Small intestine (tissue), 7 donors: ENCODE measurements at regions not wholly inside any gene's neighbourhood (a gene's known extent, or its start where the extent isn't known, plus 50 kb on each side); places are given as distances from the start of the nearest gene placed in this dataset.
"Not testable (repeated sequence)": the region's sequence is repeated elsewhere in the genome, so short reads cannot be mapped to it uniquely, and the experiment has no call there.

ENCODE experiments used
- DNase-seq, 2 donors: peaks; one replicate each; pipeline versions ENCODE4 v3.0.0 to v3.0.0-alpha.2; 2013
- FAIRE-seq: peaks from 2 replicates; lab custom pipeline; 2012; peaks lifted over from hg19 to GRCh38; lab: Jason Lieb, UNC
- H3K27ac ChIP-seq, 3 donors: one replicate each; pipeline ENCODE4 v1.5.1; 2013; ENCODE audit warnings: low read length in 2 of 3, mild to moderate bottlenecking in 2 of 3, control low read depth in 1 of 3, inconsistent platforms in 1 of 3, low read depth in 1 of 3, moderate library complexity in 1 of 3
- H3K27me3 ChIP-seq, 3 donors: one replicate each; pipeline ENCODE4 v1.6.1; 2013; ENCODE audit warnings: low read length in 3 of 3, inconsistent platforms in 1 of 3; ENCODE audit not compliant: control insufficient read depth in 3 of 3, insufficient read depth in 3 of 3
- H3K36me3 ChIP-seq, 3 donors: one replicate each; pipeline ENCODE4 v1.6.1; 2013; ENCODE audit warnings: low read length in 3 of 3, inconsistent platforms in 1 of 3, low read depth in 1 of 3, mild to moderate bottlenecking in 1 of 3, moderate library complexity in 1 of 3; ENCODE audit not compliant: control insufficient read depth in 3 of 3, insufficient read depth in 2 of 3
- H3K4me1 ChIP-seq, 3 donors: one replicate each; pipeline ENCODE4 v1.6.1; 2013; ENCODE audit warnings: low read length in 2 of 3, inconsistent platforms in 1 of 3, low read depth in 1 of 3, mild to moderate bottlenecking in 1 of 3, moderate library complexity in 1 of 3; ENCODE audit not compliant: control insufficient read depth in 3 of 3, insufficient read depth in 2 of 3
- H3K4me3 ChIP-seq, 3 donors: one replicate each; pipeline ENCODE4 v1.5.1; 2013; ENCODE audit warnings: low read length in 3 of 3, control low read depth in 1 of 3, inconsistent platforms in 1 of 3, low read depth in 1 of 3, mild to moderate bottlenecking in 1 of 3, moderate library complexity in 1 of 3
- H3K9me3 ChIP-seq, 2 donors: one replicate each; pipeline ENCODE4 v1.6.1; 2013; ENCODE audit warnings: low read depth in 1 of 2, low read length in 1 of 2; ENCODE audit not compliant: control insufficient read depth in 2 of 2, insufficient read depth in 1 of 2
- WGBS, 3 donors: extraction: QIAGEN DNeasy Blood & Tissue Kit; methylation state at CpG; one replicate each; pipeline ENCODE4 v1.1.7; 2013; 5-methylcytosine and 5-hydroxymethylcytosine counted together
- donor health status: healthy with polysubstance abuse.
- donor health status: control.
- donor health status: control.
- donor health status: Bipolar disorder and iron deficiency.
- donor health status: healthy.

DNA sequence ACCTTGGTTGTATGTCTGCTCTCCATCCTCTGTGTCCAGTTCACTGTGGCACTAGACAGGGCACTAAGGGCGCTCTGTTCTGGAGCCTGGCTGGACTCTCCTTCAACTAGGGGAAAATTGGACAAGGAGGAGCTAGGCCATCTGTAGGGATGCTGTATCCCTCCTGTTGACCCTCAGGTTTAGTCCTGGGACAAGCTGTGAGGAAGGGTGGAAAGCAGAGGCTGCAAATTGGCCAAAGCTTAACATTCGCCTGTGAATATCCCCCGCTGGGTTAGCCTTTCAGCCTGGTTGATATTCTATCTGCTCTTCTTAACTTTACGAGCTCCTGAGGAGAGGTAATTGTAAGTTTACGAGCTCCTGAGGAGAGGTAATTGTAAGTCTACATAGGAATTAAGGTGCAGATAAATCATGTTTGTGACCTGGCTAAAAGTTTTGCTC lies 64.4 kb upstream of the ENPEP start:
- H3K9me3 ChIP-seq, result no peaks in the 10 kb centered on the region
- H3K27ac ChIP-seq, result no peak overlapping the region
- no peak for FAIRE-seq
- DNase-seq, result no peak
- H3K4me3 ChIP-seq, result no peak overlapping the region
- 64 to 73% (median 68%) methylated on average over 5 of the region's 5 CpGs for WGBS, 3 donors
- H3K4me1 ChIP-seq, result peaks cover 0 to 15% (median 0%) of the 10 kb centered on the region in 3 donors
- H3K27me3 ChIP-seq, result no peaks in the 10 kb centered on the region
- H3K36me3 ChIP-seq, result no peaks in the 10 kb centered on the region

DNA sequence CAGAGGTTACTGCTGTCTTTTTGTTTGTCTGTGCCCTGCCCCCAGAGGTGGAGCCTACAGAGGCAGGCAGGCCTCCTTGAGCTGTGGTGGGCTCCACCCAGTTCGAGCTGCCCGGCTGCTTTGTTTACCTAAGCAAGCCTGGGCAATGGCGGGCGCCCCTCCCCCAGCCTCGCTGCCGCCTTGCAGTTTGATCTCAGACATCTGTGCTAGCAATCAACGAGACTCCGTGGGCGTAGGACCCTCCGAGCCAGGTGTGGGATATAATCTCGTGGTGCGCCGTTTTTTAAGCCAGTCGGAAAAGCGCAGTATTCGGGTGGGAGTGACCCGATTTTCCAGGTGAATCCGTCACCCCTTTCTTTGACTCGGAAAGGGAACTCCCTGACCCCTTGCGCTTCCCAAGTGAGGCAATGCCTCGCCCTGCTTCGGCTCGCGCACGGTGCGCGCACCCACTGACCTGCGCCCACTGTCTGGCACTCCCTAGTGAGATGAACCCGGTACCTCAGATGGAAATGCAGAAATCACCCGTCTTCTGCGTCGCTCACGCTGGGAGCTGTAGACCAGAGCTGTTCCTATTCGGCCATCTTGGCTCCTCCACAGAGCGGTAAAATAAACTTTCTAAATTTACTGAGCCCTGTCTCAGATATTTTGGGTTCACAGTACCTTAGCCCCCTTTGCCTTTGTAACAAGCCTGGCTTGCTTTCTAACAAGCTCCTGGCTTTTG lies 64.9 kb upstream of the ENPEP start:
- not testable (repeated sequence) for H3K4me3 ChIP-seq, DNase-seq, H3K36me3 ChIP-seq, H3K9me3 ChIP-seq, H3K27me3 ChIP-seq, H3K27ac ChIP-seq, FAIRE-seq
- 52 to 60% (median 57%) methylated on average over 18 to 25 of the region's 35 CpGs for WGBS, 3 donors
- peaks cover 0 to 15% (median 0%) of the 10 kb centered on the region in 3 donors for H3K4me1 ChIP-seq

DNA sequence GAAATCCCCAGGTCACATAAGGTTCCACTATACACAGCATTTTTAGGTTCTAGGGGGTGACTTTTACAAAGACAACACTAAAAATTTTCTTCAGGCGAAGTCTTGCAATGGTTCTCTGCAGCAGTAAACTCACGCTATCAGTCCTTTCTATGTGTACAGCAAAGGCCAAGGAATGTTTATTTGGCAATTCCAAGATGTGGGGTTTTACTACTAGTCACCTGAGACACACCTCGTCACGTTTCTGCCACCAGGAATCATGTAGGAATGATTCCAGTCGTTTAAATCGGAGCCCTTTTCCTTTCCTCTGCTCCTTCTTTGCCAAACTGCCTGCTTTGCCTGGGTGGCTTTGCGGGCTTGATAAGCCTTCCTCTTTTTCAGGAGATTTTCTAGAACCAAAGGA lies 75.9 kb upstream of the ENPEP start:
- no peaks in the 10 kb centered on the region for H3K27me3 ChIP-seq
- no peaks in the 10 kb centered on the region for H3K9me3 ChIP-seq
- no peak overlapping the region for H3K4me3 ChIP-seq
- H3K27ac ChIP-seq, result no peak overlapping the region
- WGBS, 3 donors, result 41 to 62% (median 60%) methylated on average over 7 of the region's 7 CpGs
- H3K4me1 ChIP-seq, result peaks cover 0 to 18% (median 3%) of the 10 kb centered on the region in 3 donors
- H3K36me3 ChIP-seq, result no peaks in the 10 kb centered on the region
- DNase-seq (peak; percentile 35 to 63), FAIRE-seq (no peak)

DNA sequence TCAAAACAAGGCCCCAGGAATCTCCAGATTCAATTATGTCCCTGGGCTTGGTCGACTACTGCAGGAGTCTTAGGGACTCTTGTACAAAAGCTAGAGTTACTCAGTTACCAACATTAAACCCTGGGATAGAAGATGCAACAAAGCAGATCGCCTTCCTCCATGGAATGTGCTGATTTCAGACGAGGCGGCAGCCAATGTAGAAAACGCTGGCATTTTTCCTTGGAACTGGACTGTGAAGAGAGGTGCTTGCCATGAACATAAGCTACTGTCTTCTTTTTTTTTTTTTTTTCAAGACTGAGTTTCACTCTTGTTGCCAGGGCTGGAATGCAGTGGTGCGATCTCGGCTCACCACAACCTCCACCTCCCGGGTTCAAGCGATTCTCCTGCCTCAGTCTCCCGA lies 76.9 kb upstream of the ENPEP start:
- H3K9me3 ChIP-seq, DNase-seq, H3K36me3 ChIP-seq, H3K4me3 ChIP-seq, H3K27ac ChIP-seq, H3K27me3 ChIP-seq, FAIRE-seq: not testable (repeated sequence)
- peaks cover 3 to 24% (median 3%) of the 10 kb centered on the region in 3 donors for H3K4me1 ChIP-seq
- 90 to 96% (median 91%) methylated on average over 10 of the region's 10 CpGs for WGBS, 3 donors

DNA sequence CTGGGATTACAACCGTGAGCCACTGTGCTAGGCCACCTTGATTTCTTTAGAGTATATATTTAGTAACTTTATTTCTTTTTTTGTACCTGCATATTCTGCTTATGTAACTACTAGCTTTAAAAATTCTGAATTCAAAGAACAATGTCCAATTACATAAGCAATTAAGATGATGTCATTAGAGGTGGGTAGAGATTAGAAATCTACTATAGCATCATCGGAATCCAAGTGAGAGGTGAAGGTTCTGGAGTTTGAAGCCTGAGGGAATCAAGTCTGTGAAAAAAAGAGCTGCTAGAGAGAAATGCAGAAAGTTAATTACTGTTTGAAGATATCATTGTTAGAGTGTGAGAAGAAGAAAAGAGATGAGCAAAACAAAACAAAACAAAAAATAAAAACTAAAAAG lies 79.0 kb upstream of the ENPEP start:
- H3K27ac ChIP-seq, result no peak overlapping the region
- peak; percentile 33 to 80 for DNase-seq
- no peaks in the 10 kb centered on the region for H3K9me3 ChIP-seq
- H3K27me3 ChIP-seq, result no peaks in the 10 kb centered on the region
- H3K36me3 ChIP-seq, result no peaks in the 10 kb centered on the region
- WGBS, 3 donors, result 15 to 73% (median 50%) methylated on average over 2 of the region's 2 CpGs
- peaks cover 3 to 27% (median 6%) of the 10 kb centered on the region in 3 donors for H3K4me1 ChIP-seq
- no peak overlapping the region for H3K4me3 ChIP-seq
- FAIRE-seq, result no peak

DNA sequence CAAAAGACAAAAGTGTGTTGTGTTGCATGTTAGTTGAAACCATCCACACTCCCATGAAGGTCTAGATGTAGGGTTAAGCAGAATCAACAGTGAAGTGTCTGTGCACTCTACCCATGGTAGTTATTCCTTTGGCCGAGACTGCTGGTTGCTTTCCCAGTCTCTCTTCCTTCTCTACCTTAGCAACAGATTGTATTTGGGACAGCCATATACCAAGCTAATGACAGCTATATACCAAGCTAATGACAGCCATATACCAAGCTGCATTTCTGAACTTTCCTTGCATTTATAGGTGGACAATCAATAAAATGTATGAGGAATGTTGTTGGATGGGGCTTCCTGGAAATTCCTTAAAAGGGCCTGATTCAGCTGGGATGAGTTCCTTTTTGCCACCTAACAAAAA lies 80.5 kb upstream of the ENPEP start:
- Histone ChIP-seq H3K27me3 (no peaks in the 10 kb centered on the region), H3K4me3 (no peak overlapping the region), H3K9me3 (no peaks in the 10 kb centered on the region), H3K36me3 (no peaks in the 10 kb centered on the region), H3K27ac (peak overlapping the region; percentile 6 to 64 (median 21)), H3K4me1 (peaks cover 3 to 26% (median 6%) of the 10 kb centered on the region in 3 donors)
- DNase-seq, result peak; percentile 55 to 65
- FAIRE-seq, result no peak
- WGBS, 3 donors, result 23 to 68% (median 31%) methylated on average over 1 of the region's 1 CpG

DNA sequence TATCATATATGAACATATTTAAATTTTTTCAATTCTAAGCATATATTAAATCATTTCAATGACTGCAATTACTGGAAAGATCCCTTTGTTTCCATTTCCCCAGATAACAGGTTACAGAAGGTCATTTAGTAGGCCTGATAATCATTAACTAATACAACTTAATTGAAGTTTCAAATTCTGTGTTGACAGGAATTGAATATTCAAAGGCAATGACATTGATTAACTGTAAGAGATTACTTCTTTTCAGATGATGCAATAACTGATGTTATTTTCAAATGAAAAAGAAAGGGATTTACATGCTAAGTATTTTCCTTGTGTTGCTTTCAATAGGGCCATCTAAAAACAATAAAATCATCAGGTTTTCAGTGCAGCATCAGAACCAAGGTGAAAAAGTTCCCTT lies 81.1 kb upstream of the ENPEP start:
- peak; percentile 62 to 80 for DNase-seq
- peak; percentile 94 for FAIRE-seq
- H3K4me3 ChIP-seq, result no peak overlapping the region
- H3K27me3 ChIP-seq, result no peaks in the 10 kb centered on the region
- peak overlapping the region; percentile 6 to 50 (median 21) for H3K27ac ChIP-seq
- peaks cover 3 to 22% (median 6%) of the 10 kb centered on the region in 3 donors for H3K4me1 ChIP-seq
- no peaks in the 10 kb centered on the region for H3K36me3 ChIP-seq
- H3K9me3 ChIP-seq, result no peaks in the 10 kb centered on the region

DNA sequence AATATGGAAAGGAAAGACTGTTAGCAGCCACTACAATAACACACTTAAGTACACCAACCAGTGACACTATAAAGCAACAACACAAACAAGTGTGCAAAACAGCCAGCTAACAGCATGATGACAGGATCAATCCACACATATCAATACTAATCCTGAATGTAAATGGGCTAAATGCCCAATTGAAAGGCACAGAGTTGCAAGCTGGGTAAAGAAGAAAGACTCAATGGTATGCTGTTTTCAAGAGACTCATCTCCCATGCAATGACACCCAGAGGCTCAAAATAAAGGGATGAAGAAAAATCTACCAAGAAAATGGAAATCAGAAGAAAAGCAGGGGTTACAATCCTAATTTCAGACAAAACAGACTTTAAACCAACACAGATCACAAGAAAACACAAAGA lies 94.2 kb upstream of the ENPEP start:
- Histone ChIP-seq H3K27me3 (no peaks in the 10 kb centered on the region), H3K36me3 (no peaks in the 10 kb centered on the region), H3K4me3 (no peak overlapping the region), H3K9me3 (peaks cover 0 to 6% of the 10 kb centered on the region in 2 donors), H3K27ac (no peak overlapping the region), H3K4me1 (no peaks in the 10 kb centered on the region)
- FAIRE-seq, result no peak
- no peak for DNase-seq

DNA sequence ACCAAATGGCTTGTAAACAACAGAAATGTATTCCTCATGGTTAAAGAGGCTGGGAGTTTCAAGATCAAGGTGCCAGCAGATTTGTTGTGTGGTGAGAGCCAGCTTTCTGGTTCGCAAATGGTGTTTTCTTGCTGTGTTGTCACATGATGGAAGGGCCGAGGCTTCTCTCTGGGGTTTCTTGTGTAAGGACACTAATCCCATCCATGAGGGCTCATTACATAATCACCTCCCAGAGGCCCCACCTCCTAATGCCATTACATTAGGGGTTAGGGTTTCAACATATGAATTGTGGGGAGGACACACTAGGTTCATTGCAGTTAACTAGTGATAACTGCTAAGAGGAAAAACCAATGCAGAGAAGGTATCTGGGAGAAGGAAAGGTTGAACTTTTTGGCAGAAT lies 103.5 kb upstream of the ENPEP start:
- no peaks in the 10 kb centered on the region for H3K9me3 ChIP-seq
- H3K4me1 ChIP-seq, result no peaks in the 10 kb centered on the region
- H3K27me3 ChIP-seq, result no peaks in the 10 kb centered on the region
- H3K4me3 ChIP-seq, result no peak overlapping the region
- WGBS, 3 donors, result 76 to 95% (median 77%) methylated on average over 2 of the region's 2 CpGs
- FAIRE-seq (no peak), DNase-seq (peak in 1 of 2 donors; percentile 34)
- H3K27ac ChIP-seq, result no peak overlapping the region
- no peaks in the 10 kb centered on the region for H3K36me3 ChIP-seq
